NCI-H2196 treated with DMSO at 0.1 percent for 48 hours (cell line): ENCODE measurements at regions not wholly inside any gene's neighbourhood (a gene's known extent, or its start where the extent isn't known, plus 50 kb on each side); places are given as distances from the start of the nearest gene placed in this dataset.
"Not testable (repeated sequence)": the region's sequence is repeated elsewhere in the genome, so short reads cannot be mapped to it uniquely, and the experiment has no call there.

Source experiments
- DNase-seq: peaks from one replicate; lab custom pipeline; 2025; ENCODE audit not compliant: unreplicated experiment; lab: John Stamatoyannopoulos, UW

DNA sequence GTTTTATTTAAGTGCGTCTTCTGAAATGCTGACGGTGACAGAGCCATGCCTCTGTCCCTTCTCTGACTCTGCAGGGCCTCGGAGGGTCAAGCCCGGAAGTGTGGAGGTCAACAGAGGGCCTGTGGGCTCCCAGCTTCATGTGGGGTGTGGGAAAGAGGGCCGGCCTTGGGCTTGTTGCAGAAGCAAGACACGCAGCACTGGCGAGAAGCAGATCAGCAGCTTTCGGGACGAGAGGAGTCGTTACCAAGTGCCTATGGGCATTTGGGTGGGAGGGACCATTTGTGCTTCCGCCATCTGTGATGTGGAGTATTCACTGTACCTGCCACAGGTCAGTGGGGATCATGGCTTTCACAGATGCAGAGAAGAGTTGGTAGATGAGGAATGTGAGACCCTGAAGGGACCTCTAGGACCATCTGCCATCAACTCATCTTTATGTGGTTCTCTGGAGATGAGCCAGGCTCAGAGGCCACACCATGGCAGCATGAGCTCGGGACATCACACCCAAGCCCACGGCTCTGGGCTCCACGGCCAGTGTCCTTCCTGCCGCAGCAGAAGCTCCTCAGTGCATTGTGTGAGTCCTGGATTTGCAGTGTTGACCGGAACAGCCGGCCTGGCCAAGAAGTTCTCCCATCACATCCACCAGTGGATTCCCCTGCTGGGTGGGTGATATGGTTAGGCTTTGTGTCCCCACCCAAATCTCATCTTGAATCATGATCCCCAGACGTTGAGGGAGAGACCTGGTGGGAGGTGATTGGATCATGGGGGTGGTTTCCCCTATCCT is 590.7 kb downstream of the TBC1D22A start:
- DNase-seq, result no peak

DNA sequence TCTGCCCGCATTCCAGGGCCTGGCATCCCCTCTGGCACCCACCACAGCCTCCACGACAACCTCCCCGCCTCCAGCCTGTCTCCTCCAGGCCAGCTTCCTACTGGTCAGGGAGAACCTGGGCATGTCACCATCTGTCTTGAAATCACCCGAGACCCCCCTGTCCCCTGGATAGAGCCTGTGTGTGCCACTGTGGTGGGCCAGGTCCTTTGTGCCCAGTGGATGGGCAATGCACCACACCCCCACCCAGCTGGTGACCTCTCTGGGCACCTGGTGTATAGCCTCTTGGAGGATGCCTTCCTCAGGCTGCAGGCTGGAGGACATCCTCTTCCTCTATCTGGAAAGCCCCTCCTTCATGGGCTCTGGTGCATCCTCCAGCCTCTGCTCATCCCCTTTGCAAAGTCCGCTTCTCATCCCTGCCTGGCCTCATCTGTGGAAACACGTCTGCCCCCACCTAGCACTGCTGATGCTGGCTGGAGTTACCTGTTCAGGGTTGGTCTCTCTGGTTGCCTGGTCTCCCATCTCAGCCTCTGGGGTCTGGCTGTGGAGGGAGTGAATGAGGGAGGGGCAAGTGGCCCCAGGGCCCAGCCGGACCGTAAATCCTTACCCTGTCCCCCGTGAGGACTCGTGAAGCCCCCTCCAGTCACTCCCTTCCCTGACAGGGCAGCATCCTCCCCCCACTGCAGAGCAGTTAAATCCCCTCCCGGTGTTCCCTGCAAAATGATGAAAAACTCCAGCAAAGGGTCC is 589.6 kb downstream of the TBC1D22A start:
- DNase-seq, result no peak

DNA sequence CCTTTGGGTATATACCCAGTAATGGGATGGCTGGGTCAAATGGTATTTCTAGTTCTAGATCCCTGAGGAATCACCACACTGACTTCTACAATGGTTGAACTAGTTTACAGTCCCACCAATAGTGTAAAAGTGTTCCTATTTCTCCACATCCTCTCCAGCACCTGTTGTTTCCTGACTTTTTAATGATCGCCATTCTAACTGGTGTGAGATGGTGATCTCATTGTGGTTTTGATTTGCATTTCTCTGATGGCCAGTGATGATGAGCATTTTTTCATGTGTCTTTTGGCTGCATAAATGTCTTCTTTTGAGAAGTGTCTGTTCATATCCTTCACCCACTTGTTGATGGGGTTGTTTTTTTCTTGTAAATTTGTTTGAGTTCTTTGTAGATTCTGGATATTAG is 583.8 kb downstream of the TBC1D22A start:
- DNase-seq, result not testable (repeated sequence)

DNA sequence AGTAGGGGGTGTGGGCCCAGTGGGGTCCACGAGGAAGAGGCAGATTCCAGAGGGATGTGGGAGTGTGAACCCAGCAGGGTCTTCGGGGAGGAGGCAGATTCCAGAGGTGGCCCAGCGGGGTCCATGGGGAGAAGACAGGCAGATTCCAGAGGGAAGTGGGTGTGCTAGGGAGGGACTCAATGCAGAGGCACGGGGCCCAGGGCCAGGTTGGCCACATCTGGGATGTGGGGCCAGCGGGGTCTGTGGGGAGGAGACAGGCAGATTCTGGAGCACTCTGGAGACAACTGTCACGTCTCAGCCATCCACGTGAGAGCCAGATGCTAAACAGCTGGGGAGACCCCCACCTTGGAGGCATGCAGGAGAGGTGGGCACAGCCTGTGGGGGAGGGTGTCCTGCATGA is 582.6 kb downstream of the TBC1D22A start:
- DNase-seq, result no peak

DNA sequence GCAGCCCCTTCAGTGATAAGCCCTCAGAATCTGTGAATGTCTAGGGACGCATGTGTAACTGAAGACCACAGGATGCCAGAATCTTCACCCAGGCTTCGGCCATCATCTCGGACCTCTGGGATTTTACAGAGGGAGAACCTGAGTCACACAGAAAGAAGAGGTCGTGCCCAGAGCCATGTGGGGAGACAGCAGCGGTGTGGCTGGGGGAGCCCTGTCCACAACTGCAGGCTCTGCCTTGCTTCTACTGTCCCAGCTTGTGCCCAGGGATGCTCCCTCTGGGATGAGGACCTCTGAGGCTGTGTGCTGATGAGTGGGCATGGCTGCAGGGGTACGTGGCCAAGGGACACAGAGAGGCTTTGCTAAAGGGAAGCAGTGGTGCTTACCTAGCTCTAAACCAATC is 582.0 kb downstream of the TBC1D22A start:
- DNase-seq, result no peak

DNA sequence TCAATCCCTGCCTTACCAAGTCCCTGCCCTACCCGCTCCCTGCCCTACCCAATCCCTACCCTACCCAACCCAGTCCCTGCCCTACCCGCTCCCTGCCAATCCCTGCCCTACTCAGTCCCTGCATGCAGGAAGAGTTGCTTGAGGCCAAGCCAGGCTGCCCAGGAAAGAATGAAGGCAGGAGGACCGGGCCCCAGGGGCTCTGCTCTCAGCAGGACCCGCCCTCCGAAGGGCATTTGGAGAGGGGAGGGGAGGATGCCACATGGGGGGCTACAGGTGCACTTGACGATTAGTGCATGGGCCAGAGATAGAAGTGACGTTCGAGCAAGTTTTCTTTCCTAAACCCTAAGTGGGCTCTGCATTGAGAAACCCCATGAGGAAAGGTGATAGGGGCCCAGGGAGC is 581.2 kb downstream of the TBC1D22A start:
- no peak for DNase-seq

DNA sequence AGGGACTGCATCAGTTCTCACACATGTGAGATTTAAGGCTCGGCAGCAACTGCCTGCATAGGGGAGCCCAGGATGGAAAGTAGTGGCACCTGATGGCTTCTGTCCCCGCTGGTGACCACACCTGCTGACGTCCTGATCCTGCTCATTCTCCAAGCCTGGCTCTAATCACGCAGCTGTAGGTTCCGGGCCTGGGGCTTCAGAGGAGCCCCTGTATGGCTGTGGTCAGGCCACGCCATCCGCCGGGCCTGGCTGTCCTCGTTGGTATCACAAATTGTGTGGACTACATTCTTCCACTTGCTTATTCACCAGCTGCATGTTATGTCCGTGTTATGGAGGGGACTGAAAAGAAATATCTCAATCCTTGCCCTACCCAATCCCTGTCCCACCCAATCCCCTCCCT is 580.0 kb downstream of the TBC1D22A start:
- DNase-seq, result no peak

DNA sequence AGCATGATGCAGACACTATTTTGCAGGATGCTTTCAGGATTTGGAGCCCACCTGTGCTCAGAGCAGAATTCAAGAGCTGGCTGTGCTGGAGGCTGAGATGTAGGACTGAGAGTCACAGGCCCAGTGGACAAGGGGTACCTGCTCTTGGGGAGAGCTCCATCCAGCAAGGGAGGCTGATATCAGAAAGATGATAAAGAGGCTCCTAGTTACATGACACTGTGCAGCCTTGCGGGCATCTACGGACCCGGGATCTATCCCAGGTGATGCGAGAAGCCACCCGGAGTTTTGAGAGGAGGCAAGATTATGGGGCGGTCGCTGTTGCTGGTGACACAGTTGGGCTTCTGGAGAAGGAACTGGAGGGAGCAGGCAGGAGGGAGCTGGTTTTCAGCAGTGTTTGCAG is 579.0 kb downstream of the TBC1D22A start:
- no peak for DNase-seq

DNA sequence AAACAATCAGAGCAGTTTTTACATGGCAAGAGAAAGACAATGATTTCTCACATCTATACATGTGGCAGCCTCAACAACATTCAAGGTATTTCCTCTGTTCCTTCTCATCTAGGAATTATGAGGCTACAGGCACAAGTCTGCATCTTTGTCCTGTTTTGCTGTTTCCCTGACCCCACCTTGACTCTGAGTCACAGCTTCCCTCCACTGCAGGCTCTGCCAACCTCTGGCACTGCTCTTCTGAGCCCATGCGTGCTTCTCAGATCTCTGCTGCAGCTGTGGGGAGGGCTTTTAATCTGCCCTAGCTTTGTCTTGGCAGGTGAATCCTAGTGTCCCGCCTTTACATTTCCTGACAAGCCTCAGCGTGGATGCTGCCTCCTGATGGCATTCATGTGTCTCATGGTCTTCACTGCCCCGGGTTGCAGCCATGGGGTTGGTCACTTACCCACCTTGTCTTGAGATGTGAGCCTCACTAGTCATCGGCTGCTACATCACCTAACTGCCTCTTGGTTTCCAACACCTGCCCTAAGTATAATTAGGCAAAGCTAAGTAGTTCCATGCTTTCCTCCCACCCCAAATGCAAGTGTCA is 578.5 kb downstream of the TBC1D22A start:
- no peak for DNase-seq

DNA sequence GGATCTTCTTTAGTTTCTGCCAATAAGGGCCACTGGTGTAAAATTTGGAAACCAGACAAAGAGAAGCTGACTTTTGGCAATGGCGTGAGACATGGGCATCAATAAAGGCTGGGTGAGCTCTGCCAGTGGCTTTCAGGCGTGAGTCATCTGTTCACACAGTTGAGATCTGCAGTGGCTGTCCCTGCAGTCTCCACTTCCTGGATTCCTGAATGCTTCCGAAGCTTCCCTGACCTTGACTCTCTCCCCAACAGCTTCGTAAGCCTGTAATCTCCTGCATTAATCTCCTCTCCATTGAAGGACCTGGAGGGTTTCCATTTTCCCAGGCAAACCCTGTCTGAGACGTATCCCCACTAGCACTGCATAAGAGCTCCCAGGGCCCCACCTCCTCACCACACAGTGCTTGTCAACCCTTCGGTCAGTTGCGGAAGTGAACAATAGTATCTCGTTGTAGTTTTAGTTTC is 574.7 kb downstream of the TBC1D22A start:
- DNase-seq, result no peak

DNA sequence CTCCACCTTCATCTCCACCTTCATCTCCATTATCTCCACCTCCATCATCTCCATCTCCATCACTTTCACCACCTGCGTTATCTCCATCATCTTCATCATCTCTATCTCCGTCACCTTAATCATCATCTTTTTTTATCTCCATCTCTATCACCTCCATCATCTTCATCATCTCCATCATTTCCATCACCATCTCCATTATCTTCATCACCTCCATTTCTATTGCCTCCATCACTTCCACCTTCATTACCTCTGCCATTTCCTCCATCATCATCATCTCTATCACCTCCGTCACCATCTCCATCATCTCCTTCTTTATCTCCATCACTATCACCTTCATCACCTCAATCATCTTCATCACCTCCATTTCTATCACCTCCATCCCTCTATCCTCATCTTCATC is 573.5 kb downstream of the TBC1D22A start:
- no peak for DNase-seq

DNA sequence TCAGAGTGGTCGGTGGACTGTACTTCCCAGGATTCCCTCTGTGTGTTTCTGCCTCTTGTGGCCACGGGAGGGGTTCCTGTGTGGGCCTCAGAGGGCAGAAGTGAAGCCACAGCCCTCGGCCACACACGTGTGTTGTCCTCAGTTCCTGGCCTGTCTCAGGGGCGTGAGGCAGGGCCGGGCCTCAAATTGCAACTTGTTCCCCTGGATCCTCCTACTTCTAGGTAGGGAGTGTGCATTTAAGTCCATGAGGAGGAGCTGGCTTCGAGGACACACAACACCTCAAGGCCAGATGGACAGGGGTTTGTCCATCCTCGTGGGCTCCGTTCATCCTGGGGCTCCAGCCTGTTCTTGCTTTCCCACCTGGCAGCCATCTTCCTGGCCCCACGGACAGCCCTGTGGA is 573.0 kb downstream of the TBC1D22A start:
- no peak for DNase-seq

DNA sequence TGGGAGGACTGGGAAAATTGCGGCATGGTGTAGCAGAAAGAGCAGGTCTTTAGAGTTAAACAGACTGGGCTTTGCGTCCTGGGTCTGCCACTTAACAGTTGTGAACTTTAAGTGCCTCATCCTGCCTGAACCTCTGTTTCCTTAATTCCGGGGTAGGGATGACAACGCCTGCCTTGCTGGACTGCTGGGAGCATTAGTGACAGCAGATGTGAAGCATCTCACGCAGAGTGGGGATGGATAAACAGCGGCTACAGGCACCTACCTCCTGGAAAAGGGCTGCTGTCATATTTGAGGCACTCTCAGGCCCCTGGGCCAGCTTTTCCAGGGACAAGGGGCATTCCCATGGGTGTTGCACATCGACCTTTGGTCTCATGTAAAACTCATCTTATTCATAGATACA is 572.2 kb downstream of the TBC1D22A start:
- no peak for DNase-seq

DNA sequence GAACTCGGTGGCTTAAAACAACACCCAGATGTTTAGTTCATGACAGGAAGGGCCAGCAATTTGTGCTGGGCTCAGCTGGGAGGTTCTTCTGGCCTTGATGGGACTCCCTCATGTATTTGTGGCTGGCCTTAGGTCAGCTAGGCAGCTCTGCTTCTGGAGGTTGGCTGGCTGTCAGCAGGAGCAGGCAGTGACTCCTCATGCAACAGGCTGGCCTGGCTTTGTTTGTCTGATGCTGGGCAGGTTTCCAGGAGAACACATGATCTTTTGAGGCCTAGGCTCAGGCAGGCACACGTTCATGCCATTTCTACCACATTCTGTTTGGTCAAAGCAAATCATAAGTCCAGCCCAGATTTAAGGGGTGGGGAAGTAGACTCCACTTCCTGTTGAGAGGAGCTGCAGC is 571.2 kb downstream of the TBC1D22A start:
- DNase-seq, result no peak

DNA sequence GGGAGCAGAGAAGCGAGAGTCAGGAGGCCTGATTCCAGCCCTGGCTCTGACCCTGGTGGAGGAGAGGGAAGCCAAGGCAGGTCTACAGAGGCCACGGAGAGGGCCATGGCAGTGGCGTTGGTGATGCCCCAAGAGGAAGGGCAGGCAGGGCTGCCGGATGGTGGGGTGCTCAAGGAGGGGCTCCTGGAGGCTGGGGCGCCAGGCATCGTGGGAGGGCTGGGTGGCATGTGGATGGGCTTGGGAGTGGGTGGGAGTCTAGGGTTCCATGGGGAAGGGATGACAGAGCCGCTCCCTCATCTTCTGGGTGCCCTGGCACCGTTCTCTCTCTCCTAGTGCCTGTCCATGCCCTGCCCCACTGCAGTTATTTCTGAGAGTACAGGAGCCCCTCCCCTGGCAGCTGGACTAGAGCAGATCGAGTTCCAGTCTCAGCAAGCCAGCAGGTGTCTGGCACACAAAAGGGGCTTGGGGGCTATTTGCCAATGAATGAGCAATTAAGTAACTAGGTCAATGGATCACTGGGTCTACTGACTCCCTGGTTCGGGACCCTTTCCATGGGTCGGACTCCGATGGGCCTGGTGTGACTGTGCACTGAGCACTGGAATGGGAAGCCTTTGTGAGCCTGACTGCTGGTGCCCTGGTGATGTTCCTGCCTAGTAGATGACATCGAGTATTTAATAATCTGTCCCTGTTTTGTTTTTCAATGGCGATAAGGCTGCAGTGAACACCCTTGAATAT is 570.0 kb downstream of the TBC1D22A start:
- DNase-seq, result no peak

DNA sequence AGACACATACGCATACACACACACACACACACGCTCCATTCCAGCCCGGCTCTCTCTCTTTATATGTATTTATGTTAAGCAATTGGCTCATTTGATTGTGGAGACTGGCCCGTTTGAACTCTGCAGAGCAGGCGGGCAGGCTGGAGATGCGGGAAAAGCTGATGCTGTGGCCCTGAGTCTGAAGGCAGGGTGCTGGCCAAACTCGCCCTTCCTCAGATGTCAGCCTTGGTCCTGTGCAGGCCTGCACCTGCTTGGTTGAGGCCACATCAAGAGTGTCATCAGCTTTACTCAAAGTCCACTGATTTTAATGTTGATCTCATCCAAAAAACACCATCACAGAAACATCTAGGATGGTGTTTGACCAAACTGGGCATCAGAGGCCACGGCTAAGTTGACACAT is 569.3 kb downstream of the TBC1D22A start:
- DNase-seq, result no peak

DNA sequence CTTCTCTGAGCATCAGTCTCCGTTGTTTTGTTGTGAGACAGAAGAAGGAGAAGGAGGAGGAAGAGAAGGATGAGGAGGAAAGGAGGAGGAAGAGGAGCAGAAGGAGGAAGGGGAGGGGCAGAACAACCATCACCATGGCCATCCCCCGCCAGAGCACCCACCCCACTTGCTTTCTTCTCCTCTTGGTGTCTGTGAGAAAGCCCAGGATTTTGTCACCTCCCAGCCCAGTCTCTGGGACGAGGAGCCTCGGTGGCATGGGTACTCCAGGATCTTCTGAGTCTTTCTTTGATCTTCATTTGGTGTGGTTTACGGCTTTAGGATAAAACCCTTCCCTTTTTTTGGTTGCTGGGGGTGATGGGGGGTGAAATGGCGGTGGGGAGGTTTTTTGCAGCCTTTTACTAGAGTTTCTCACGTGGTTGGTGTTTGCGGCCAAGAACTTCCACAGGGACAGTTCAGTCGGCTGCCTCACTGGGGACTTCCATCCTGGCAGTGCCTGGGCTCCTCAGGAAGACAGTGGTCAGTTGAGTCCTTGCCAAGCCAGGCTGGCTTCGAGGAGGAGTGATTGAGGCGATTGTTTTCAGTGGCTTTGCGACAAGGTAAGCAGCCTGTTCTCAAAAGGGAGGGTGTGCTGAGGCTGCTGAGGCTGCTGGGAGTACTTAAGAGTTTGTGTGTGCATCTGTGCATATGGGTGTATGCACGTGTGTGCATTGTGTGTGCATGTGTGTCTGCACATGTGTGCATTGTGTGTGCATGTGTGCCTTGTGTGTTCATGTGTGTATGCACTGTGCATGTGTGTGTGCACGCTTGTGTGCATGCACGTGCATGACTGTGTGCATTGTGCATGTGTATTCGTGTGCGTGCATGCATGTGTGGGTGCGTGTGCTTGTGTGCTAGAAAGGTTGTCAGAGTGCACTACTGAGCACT is 567.5 kb downstream of the TBC1D22A start:
- no peak for DNase-seq

DNA sequence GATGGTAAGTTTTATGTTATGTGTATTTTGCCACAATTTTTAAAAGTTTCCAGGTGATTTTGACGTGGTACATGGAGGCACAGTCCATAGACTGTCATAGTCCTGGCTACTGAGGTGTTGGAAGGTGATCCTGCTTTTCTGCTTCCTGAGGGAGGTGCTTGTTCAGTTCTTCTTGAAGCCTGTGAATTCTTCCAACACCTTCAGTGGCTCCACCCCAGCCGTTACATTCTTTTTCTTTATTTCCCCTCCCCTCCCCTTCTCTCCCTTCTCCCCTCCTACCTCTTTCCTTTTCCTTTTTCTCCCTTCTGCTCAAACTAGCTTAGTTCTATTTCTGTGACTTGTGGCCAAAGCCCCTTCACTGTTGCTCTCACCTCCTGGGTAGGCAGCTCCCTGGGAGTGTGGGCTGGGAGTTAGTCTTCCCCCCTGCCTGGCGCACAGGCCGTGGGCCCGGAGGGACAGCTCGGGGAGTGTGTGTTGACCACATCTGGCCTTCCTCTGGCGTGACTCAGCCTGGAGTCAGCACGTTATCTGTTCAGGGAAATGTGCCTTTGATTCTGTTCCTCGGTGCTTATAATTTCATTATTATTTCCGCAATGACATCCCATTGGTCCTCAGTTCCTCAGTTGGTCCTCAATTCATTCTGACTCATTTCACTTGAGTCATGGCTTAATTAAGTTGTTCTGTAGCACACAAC is 566.2 kb downstream of the TBC1D22A start:
- no peak for DNase-seq

DNA sequence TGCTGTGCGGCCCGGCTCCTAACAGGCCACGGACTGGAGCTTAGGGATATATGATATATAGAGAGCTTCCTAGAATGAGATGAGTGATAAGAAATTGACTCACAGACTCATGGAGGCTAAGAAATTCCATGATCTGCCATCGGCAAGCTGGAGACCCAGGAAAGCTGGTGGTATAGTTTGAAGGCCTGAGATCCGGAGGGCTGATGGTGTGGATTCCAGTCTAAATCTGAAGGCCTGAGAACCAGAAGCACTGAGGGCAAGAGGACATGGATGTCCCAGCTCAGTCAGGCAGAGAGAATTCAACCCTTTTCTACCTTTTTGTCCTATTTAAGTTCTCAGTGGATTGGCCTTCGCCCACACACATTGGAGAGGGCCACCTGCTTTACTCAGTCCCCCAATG is 564.8 kb downstream of the TBC1D22A start:
- DNase-seq, result no peak

DNA sequence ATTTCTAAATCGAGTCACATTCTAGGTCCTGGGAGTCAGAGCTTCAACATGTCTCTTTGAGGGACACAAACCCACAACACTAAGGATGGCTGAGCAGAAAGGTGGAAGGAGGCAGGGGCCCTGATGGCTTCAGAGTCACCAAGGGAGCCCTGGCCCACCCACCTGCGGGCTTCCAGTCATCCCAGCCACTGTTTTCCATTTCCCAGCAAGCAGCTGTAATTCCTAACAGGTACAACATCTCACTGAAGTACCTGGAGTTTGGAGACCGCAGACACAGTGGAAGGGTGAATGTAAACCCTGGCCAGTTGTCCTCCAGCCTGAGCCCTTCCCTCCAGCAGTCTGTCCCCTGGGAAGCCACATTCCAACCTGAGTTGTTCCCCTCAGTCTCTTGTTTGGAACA is 562.8 kb downstream of the TBC1D22A start:
- DNase-seq, result no peak
